ACC112 (cell line): ENCODE measurements at regions not wholly inside any gene's neighbourhood (a gene's known extent, or its start where the extent isn't known, plus 50 kb on each side); places are given as distances from the start of the nearest gene placed in this dataset.
"Not testable (repeated sequence)": the region's sequence is repeated elsewhere in the genome, so short reads cannot be mapped to it uniquely, and the experiment has no call there.

Source experiments
- H2AFZ ChIP-seq: fragments of 200-600 bp; sonication (generic); one replicate; pipeline ENCODE4 v1.6.0; 2017; ENCODE audit warnings: antibody characterized with exemption, low read length; ENCODE audit not compliant: unreplicated experiment
- H3K27ac ChIP-seq: fragments of 200-600 bp; sonication (generic); 2 replicates; pipeline ENCODE4 v1.5.1; 2014; ENCODE audit warnings: low read depth, mild to moderate bottlenecking, antibody characterized with exemption, low read length, moderate library complexity
- H3K27me3 ChIP-seq: fragments of 200-600 bp; sonication (generic); 2 replicates; pipeline ENCODE4 v1.6.1; 2014; ENCODE audit warnings: mild to moderate bottlenecking, antibody characterized with exemption, low read length, moderate library complexity, mixed read lengths; ENCODE audit not compliant: insufficient read depth
- H3K36me3 ChIP-seq: fragments of 200-600 bp; sonication (generic); 2 replicates; pipeline ENCODE4 v1.6.1; 2016; ENCODE audit warnings: mild to moderate bottlenecking, antibody characterized with exemption, low read length, moderate library complexity, mixed read lengths; ENCODE audit not compliant: insufficient read depth
- H3K4me1 ChIP-seq: fragments of 200-600 bp; sonication (generic); one replicate; pipeline ENCODE4 v1.6.1; 2016; ENCODE audit warnings: low read length, mixed read lengths; ENCODE audit not compliant: insufficient read depth, unreplicated experiment, control insufficient read depth
- H3K4me3 ChIP-seq: fragments of 200-600 bp; sonication (generic); 2 replicates; pipeline ENCODE4 v1.5.1; 2014; ENCODE audit warnings: mild to moderate bottlenecking, low read depth, low read length
- H3K79me2 ChIP-seq: fragments of 200-600 bp; sonication (generic); one replicate; pipeline ENCODE4 v1.6.0; 2016; ENCODE audit warnings: low read length; ENCODE audit not compliant: control insufficient read depth, unreplicated experiment, insufficient read depth

- H3K79me2 ChIP-seq, H3K4me3 ChIP-seq, H3K4me1 ChIP-seq, H3K36me3 ChIP-seq, H2AFZ ChIP-seq, H3K27me3 ChIP-seq, H3K27ac ChIP-seq: not testable (repeated sequence)
Observed at GRCh38 chr17:16857746-16858145, 114.2 kb downstream of the TNFRSF13B start.

GRCh38 chr17:16856846-16857245, 115.1 kb downstream of the TNFRSF13B start:
- H3K36me3 ChIP-seq, H3K79me2 ChIP-seq, H2AFZ ChIP-seq, H3K27ac ChIP-seq, H3K4me1 ChIP-seq, H3K4me3 ChIP-seq, H3K27me3 ChIP-seq: not testable (repeated sequence)

GRCh38 chr17:16856171-16856570, 115.7 kb downstream of the TNFRSF13B start:
- H3K4me1 ChIP-seq, H2AFZ ChIP-seq, H3K27me3 ChIP-seq, H3K27ac ChIP-seq, H3K4me3 ChIP-seq, H3K79me2 ChIP-seq, H3K36me3 ChIP-seq: not testable (repeated sequence)

GRCh38 chr17:16854636-16855035, 117.3 kb downstream of the TNFRSF13B start:
- H2AFZ ChIP-seq, H3K36me3 ChIP-seq, H3K4me3 ChIP-seq, H3K4me1 ChIP-seq, H3K27ac ChIP-seq, H3K27me3 ChIP-seq, H3K79me2 ChIP-seq: not testable (repeated sequence)

- no peaks in the 10 kb centered on the region for H3K4me1 ChIP-seq
- no peak overlapping the region for H3K27ac ChIP-seq
- no peak overlapping the region for H3K4me3 ChIP-seq
- no peaks in the 10 kb centered on the region for H3K36me3 ChIP-seq
- no peak overlapping the region for H2AFZ ChIP-seq
- no peaks in the 10 kb centered on the region for H3K27me3 ChIP-seq
- no peaks in the 10 kb centered on the region for H3K79me2 ChIP-seq
Observed at GRCh38 chr17:16853661-16854320, 118.1 kb downstream of the TNFRSF13B start.

GRCh38 chr17:16849861-16850260, 122.1 kb downstream of the TNFRSF13B start:
- not testable (repeated sequence) for H3K27me3 ChIP-seq, H3K79me2 ChIP-seq, H3K36me3 ChIP-seq, H3K27ac ChIP-seq, H2AFZ ChIP-seq, H3K4me3 ChIP-seq, H3K4me1 ChIP-seq

- not testable (repeated sequence) for H3K4me3 ChIP-seq, H3K4me1 ChIP-seq, H3K79me2 ChIP-seq, H3K36me3 ChIP-seq, H2AFZ ChIP-seq, H3K27ac ChIP-seq, H3K27me3 ChIP-seq
Observed at GRCh38 chr17:16848997-16849396, 122.9 kb downstream of the TNFRSF13B start.

- not testable (repeated sequence) for H3K36me3 ChIP-seq
Observed at GRCh38 chr17:16845098-16845497, 126.8 kb downstream of the TNFRSF13B start.

GRCh38 chr17:16844669-16845068, 127.2 kb downstream of the TNFRSF13B start:
- not testable (repeated sequence) for H3K79me2 ChIP-seq, H3K36me3 ChIP-seq

More at GRCh38 chr17:16845098-16845497, 126.8 kb downstream of the TNFRSF13B start:
- not testable (repeated sequence) for H2AFZ ChIP-seq, H3K4me1 ChIP-seq, H3K27ac ChIP-seq, H3K4me3 ChIP-seq, H3K79me2 ChIP-seq, H3K27me3 ChIP-seq

GRCh38 chr17:16843511-16843910, 128.4 kb downstream of the TNFRSF13B start:
- not testable (repeated sequence) for H3K27me3 ChIP-seq, H3K36me3 ChIP-seq, H3K27ac ChIP-seq, H2AFZ ChIP-seq, H3K79me2 ChIP-seq, H3K4me1 ChIP-seq, H3K4me3 ChIP-seq

More at GRCh38 chr17:16844669-16845068, 127.2 kb downstream of the TNFRSF13B start:
- H3K4me1 ChIP-seq, H2AFZ ChIP-seq, H3K4me3 ChIP-seq, H3K27ac ChIP-seq, H3K27me3 ChIP-seq: not testable (repeated sequence)

- H3K27ac ChIP-seq, H3K79me2 ChIP-seq, H2AFZ ChIP-seq, H3K36me3 ChIP-seq, H3K4me1 ChIP-seq, H3K27me3 ChIP-seq, H3K4me3 ChIP-seq: not testable (repeated sequence)
Observed at GRCh38 chr17:16842346-16842745, 129.6 kb downstream of the TNFRSF13B start.
